Ovary (tissue), 3 donors: ENCODE measurements at regions not wholly inside any gene's neighbourhood (a gene's known extent, or its start where the extent isn't known, plus 50 kb on each side); places are given as distances from the start of the nearest gene placed in this dataset.

Experiments
- POLR2A ChIP-seq: fragments of 450-650 bp; IDR thresholded peaks from one replicate; pipeline ENCODE4 v1.6.1; 2017; ENCODE audit warnings: antibody characterized with exemption, mild to moderate bottlenecking, moderate library complexity
- TF ChIP-seq, protein P1 (sequence below), 3 donors: fragments of 450-650 bp in 2 of 3; fragments of 200-600 bp in 1 of 3; IDR thresholded peaks; one replicate each; pipeline versions ENCODE4 v1.5.1 to v1.8.0; 2016 to 2022; ENCODE audit warnings: antibody characterized with exemption in 3 of 3, mild to moderate bottlenecking in 1 of 3
- donor health status: DM: no; HTN: no; CAD: no.

DNA sequence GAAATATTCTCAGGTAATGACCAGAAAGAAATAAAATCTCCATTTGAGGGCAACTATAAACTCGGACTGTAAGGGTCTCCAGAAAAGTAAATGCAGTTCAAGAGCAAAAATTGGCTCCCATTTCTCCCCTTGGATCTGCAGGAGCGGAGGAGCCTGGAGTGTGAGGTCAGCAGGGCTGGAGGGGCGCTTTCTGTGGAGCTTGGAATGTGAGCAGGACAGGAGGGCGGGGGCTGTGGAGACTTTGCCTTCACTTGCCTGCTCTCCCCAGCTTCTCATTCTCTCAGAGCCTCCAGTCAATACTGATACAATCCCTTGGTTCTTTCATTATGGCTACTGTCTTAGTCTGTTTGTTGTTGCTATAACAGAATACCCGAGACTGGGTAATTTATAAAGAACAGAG lies 162.8 kb upstream of the ANKH start:
- TF ChIP-seq, protein P1, sequence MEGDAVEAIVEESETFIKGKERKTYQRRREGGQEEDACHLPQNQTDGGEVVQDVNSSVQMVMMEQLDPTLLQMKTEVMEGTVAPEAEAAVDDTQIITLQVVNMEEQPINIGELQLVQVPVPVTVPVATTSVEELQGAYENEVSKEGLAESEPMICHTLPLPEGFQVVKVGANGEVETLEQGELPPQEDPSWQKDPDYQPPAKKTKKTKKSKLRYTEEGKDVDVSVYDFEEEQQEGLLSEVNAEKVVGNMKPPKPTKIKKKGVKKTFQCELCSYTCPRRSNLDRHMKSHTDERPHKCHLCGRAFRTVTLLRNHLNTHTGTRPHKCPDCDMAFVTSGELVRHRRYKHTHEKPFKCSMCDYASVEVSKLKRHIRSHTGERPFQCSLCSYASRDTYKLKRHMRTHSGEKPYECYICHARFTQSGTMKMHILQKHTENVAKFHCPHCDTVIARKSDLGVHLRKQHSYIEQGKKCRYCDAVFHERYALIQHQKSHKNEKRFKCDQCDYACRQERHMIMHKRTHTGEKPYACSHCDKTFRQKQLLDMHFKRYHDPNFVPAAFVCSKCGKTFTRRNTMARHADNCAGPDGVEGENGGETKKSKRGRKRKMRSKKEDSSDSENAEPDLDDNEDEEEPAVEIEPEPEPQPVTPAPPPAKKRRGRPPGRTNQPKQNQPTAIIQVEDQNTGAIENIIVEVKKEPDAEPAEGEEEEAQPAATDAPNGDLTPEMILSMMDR (IDR thresholded peaks at IDR 0.05) = no peak
- TF ChIP-seq POLR2A = no peak
